Mesothelial cell of epicardium (in vitro differentiated cells): ENCODE measurements at regions not wholly inside any gene's neighbourhood (a gene's known extent, or its start where the extent isn't known, plus 50 kb on each side); places are given as distances from the start of the nearest gene placed in this dataset.

Experiments
- DNase-seq, 2 experiments: peaks; one replicate each; pipeline ENCODE4 v3.0.0; 2021; ENCODE audit warnings: low spot score in 2 of 2; ENCODE audit not compliant: unreplicated experiment in 2 of 2
- H3K27ac Mint-ChIP-seq: 2 replicates; pipeline ENCODE4 v1.8.0; 2021; ENCODE audit warnings: mixed read lengths
- H3K27me3 Mint-ChIP-seq: 2 replicates; pipeline ENCODE4 v1.8.0; 2021; ENCODE audit warnings: low read depth, mixed read lengths
- H3K36me3 Mint-ChIP-seq: 2 replicates; pipeline ENCODE4 v1.8.0; 2021; ENCODE audit warnings: mixed read lengths
- H3K4me1 Mint-ChIP-seq: 2 replicates; pipeline ENCODE4 v1.8.0; 2021; ENCODE audit warnings: mixed read lengths
- H3K4me3 Mint-ChIP-seq: 2 replicates; pipeline ENCODE4 v1.8.0; 2021; ENCODE audit warnings: mild to moderate bottlenecking, moderate library complexity, mixed read lengths
- H3K9me3 Mint-ChIP-seq: 2 replicates; pipeline ENCODE4 v1.8.0; 2021; ENCODE audit warnings: mixed read lengths
- CTCF ChIP-seq: fragments of 200-600 bp; sonication (generic); IDR thresholded peaks from one replicate; pipeline ENCODE4 v1.5.0; 2021; ENCODE audit warnings: antibody characterized with exemption; ENCODE audit not compliant: unreplicated experiment

- DNase-seq = no peak
- no peak overlapping the region for H3K4me3 Mint-ChIP-seq
- H3K36me3 Mint-ChIP-seq = peaks cover 7% of the 10 kb centered on the region
- peaks cover 5% of the 10 kb centered on the region for H3K9me3 Mint-ChIP-seq
- no peaks in the 10 kb centered on the region for H3K27me3 Mint-ChIP-seq
- peaks cover 58% of the 10 kb centered on the region for H3K4me1 Mint-ChIP-seq
- no peak for TF ChIP-seq CTCF
- no peak overlapping the region for H3K27ac Mint-ChIP-seq
These were observed 203.9 kb downstream of the SNX10 start for GRCh38 chr7:26495569-26495968.

- peaks cover 35% of the 10 kb centered on the region for H3K4me1 Mint-ChIP-seq
- peaks cover 13% of the 10 kb centered on the region for H3K9me3 Mint-ChIP-seq
- no peak overlapping the region for H3K4me3 Mint-ChIP-seq
- no peaks in the 10 kb centered on the region for H3K27me3 Mint-ChIP-seq
- H3K27ac Mint-ChIP-seq = no peak overlapping the region
- DNase-seq = no peak
- H3K36me3 Mint-ChIP-seq = peaks cover 18% of the 10 kb centered on the region
- no peak for TF ChIP-seq CTCF
These were observed 206.3 kb downstream of the SNX10 start for GRCh38 chr7:26497801-26498596.

- Mint-ChIP-seq H3K9me3 (peaks cover 18% of the 10 kb centered on the region), H3K27ac (no peak overlapping the region), H3K4me1 (peaks cover 22% of the 10 kb centered on the region), H3K4me3 (no peak overlapping the region), H3K36me3 (peaks cover 29% of the 10 kb centered on the region), H3K27me3 (no peaks in the 10 kb centered on the region)
- DNase-seq = no peak
- no peak for TF ChIP-seq CTCF
These were observed 207.7 kb downstream of the SNX10 start for GRCh38 chr7:26499315-26499897.

GRCh38 chr7:26500749-26501352 is 209.2 kb downstream of the SNX10 start:
- H3K27me3 Mint-ChIP-seq = no peaks in the 10 kb centered on the region
- peaks cover 18% of the 10 kb centered on the region for H3K9me3 Mint-ChIP-seq

More at GRCh38 chr7:26500749-26501352, 209.2 kb downstream of the SNX10 start:
- TF ChIP-seq CTCF = no peak
- peaks cover 29% of the 10 kb centered on the region for H3K36me3 Mint-ChIP-seq
- no peak for DNase-seq
- H3K4me3 Mint-ChIP-seq = no peak overlapping the region
- H3K4me1 Mint-ChIP-seq = peaks cover 9% of the 10 kb centered on the region
- H3K27ac Mint-ChIP-seq = no peak overlapping the region
